Astrocyte (in vitro differentiated cells and primary cell): ENCODE measurements at regions not wholly inside any gene's neighbourhood (a gene's known extent, or its start where the extent isn't known, plus 50 kb on each side); places are given as distances from the start of the nearest gene placed in this dataset.

Experiments
- DNase-seq: peaks from one replicate; pipeline ENCODE4 v3.0.0-alpha.2; 2010; ENCODE audit warnings: low read depth
- FAIRE-seq: peaks from 2 replicates; lab custom pipeline; 2011; peaks lifted over from hg19 to GRCh38; lab: Jason Lieb, UNC
- H2AFZ ChIP-seq: 2 replicates; pipeline ENCODE4 v1.6.0; 2012; ENCODE audit warnings: low read depth, low read length, inconsistent platforms
- H3K27ac ChIP-seq: 2 replicates; pipeline ENCODE4 v1.5.1; 2011; ENCODE audit warnings: low read depth, low read length, inconsistent platforms
- H3K27me3 ChIP-seq: 2 replicates; pipeline ENCODE4 v1.6.0; 2011; ENCODE audit warnings: low read length, inconsistent platforms; ENCODE audit not compliant: insufficient read depth
- H3K36me3 ChIP-seq: 2 replicates; pipeline ENCODE4 v1.5.1; 2011; ENCODE audit warnings: low read length, inconsistent platforms; ENCODE audit not compliant: insufficient read depth
- H3K4me1 ChIP-seq: 2 replicates; pipeline ENCODE4 v1.5.1; 2011; ENCODE audit warnings: low read length, inconsistent platforms; ENCODE audit not compliant: insufficient read depth
- H3K4me2 ChIP-seq: 2 replicates; pipeline ENCODE4 v1.6.0; 2012; ENCODE audit warnings: low read length, inconsistent platforms
- H3K4me3 ChIP-seq: 2 replicates; pipeline ENCODE4 v1.5.1; 2011; ENCODE audit warnings: low read depth, mild to moderate bottlenecking, low read length, inconsistent platforms; ENCODE audit not compliant: insufficient read depth
- H3K79me2 ChIP-seq: 2 replicates; pipeline ENCODE4 v1.6.0; 2012; ENCODE audit warnings: mild to moderate bottlenecking, low read length, inconsistent platforms; ENCODE audit not compliant: insufficient read depth
- H3K9ac ChIP-seq: 2 replicates; pipeline ENCODE4 v1.6.0; 2012; ENCODE audit warnings: mild to moderate bottlenecking, low read length, inconsistent platforms
- H3K9me3 ChIP-seq: 2 replicates; pipeline ENCODE4 v1.5.1; 2012; ENCODE audit warnings: low read depth, mild to moderate bottlenecking, low read length, inconsistent platforms; ENCODE audit not compliant: insufficient read depth
- H4K20me1 ChIP-seq: 2 replicates; pipeline ENCODE4 v1.6.0; 2012; ENCODE audit warnings: low read length, inconsistent platforms; ENCODE audit not compliant: insufficient read depth
- H3K27ac Mint-ChIP-seq: one replicate; pipeline ENCODE4 v1.8.0; 2021; ENCODE audit warnings: mild to moderate bottlenecking, mixed read lengths; ENCODE audit not compliant: unreplicated experiment
- H3K27me3 Mint-ChIP-seq: one replicate; pipeline ENCODE4 v1.8.0; 2021; ENCODE audit warnings: low read depth, mixed read lengths; ENCODE audit not compliant: unreplicated experiment
- H3K36me3 Mint-ChIP-seq: one replicate; pipeline ENCODE4 v1.8.0; 2021; ENCODE audit warnings: low read depth, mixed read lengths; ENCODE audit not compliant: unreplicated experiment
- H3K4me1 Mint-ChIP-seq: one replicate; pipeline ENCODE4 v1.8.0; 2021; ENCODE audit warnings: low read depth, mixed read lengths; ENCODE audit not compliant: unreplicated experiment
- H3K4me3 Mint-ChIP-seq: one replicate; pipeline ENCODE4 v1.8.0; 2021; ENCODE audit warnings: mild to moderate bottlenecking, moderate library complexity, mixed read lengths; ENCODE audit not compliant: unreplicated experiment
- H3K9me3 Mint-ChIP-seq: one replicate; pipeline ENCODE4 v1.8.0; 2021; ENCODE audit warnings: mild to moderate bottlenecking, mixed read lengths; ENCODE audit not compliant: unreplicated experiment
- EZH2 ChIP-seq: IDR thresholded peaks from 2 replicates; pipeline ENCODE4 v1.6.1; 2012; ENCODE audit warnings: mild to moderate bottlenecking, low read length, inconsistent platforms; ENCODE audit not compliant: insufficient read depth
- TF ChIP-seq, protein P1 (sequence below): IDR thresholded peaks from 2 replicates; pipeline ENCODE4 v1.5.1; 2011; ENCODE audit warnings: low read depth, mild to moderate bottlenecking, inconsistent platforms, low read length, moderate library complexity; ENCODE audit not compliant: insufficient read depth

GRCh38 chr6:100132005-100132404 is 138.0 kb upstream of the MCHR2 start:
- Histone ChIP-seq H3K4me2 (no peak overlapping the region), H4K20me1 (no peaks in the 10 kb centered on the region), H3K27me3 (no peaks in the 10 kb centered on the region), H3K79me2 (no peaks in the 10 kb centered on the region), H3K4me3 (no peak overlapping the region), H2AFZ (no peak overlapping the region), H3K36me3 (no peaks in the 10 kb centered on the region), H3K27ac (no peak overlapping the region), H3K9ac (no peak overlapping the region), H3K9me3 (peaks cover 3% of the 10 kb centered on the region), H3K4me1 (no peaks in the 10 kb centered on the region)
- H3K9me3 Mint-ChIP-seq: peaks cover 10% of the 10 kb centered on the region
- TF ChIP-seq, protein P1, sequence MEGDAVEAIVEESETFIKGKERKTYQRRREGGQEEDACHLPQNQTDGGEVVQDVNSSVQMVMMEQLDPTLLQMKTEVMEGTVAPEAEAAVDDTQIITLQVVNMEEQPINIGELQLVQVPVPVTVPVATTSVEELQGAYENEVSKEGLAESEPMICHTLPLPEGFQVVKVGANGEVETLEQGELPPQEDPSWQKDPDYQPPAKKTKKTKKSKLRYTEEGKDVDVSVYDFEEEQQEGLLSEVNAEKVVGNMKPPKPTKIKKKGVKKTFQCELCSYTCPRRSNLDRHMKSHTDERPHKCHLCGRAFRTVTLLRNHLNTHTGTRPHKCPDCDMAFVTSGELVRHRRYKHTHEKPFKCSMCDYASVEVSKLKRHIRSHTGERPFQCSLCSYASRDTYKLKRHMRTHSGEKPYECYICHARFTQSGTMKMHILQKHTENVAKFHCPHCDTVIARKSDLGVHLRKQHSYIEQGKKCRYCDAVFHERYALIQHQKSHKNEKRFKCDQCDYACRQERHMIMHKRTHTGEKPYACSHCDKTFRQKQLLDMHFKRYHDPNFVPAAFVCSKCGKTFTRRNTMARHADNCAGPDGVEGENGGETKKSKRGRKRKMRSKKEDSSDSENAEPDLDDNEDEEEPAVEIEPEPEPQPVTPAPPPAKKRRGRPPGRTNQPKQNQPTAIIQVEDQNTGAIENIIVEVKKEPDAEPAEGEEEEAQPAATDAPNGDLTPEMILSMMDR: no peak
- no peak for TF ChIP-seq EZH2
- no peak for FAIRE-seq
- DNase-seq: no peak
- no peaks in the 10 kb centered on the region for H3K4me1 Mint-ChIP-seq
- peaks cover 2% of the 10 kb centered on the region for H3K27me3 Mint-ChIP-seq
- no peaks in the 10 kb centered on the region for H3K36me3 Mint-ChIP-seq
- no peak overlapping the region for H3K4me3 Mint-ChIP-seq
- H3K27ac Mint-ChIP-seq: no peak overlapping the region

DNA sequence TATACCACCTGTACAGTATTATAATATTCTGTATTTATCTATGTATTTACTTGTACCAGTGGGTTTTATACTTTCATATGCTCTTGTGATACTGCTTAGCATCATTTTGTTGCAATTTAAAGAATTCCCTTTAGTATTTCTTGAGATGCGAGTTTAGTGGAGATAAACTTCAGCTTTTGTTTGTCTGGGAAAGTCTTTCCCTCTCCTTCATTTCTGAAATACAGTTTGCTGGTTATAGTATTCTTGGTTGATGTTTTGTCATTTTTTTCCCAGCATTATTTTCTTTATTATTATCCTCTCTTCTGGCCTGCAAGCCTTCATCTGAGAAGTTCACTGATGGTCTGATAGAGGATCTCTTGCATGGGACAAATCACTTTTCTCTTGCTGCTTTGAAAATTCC is 136.6 kb upstream of the MCHR2 start:
- H3K4me2 ChIP-seq: no peak overlapping the region
- no peak overlapping the region for H3K4me3 Mint-ChIP-seq
- H3K27me3 Mint-ChIP-seq: peaks cover 4% of the 10 kb centered on the region
- no peaks in the 10 kb centered on the region for H3K36me3 Mint-ChIP-seq
- no peak overlapping the region for H3K27ac Mint-ChIP-seq
- H3K27me3 ChIP-seq: no peaks in the 10 kb centered on the region
- peaks cover 10% of the 10 kb centered on the region for H3K9me3 Mint-ChIP-seq
- H3K27ac ChIP-seq: no peak overlapping the region
- H2AFZ ChIP-seq: no peak overlapping the region
- H3K4me1 ChIP-seq: no peaks in the 10 kb centered on the region
- H3K4me3 ChIP-seq: no peak overlapping the region
- no peak overlapping the region for H3K9ac ChIP-seq
- H3K79me2 ChIP-seq: no peaks in the 10 kb centered on the region
- H4K20me1 ChIP-seq: no peaks in the 10 kb centered on the region
- peaks cover 3% of the 10 kb centered on the region for H3K9me3 ChIP-seq
- H3K4me1 Mint-ChIP-seq: no peaks in the 10 kb centered on the region
- FAIRE-seq (no peak), DNase-seq (no peak)
- H3K36me3 ChIP-seq: no peaks in the 10 kb centered on the region
- TF ChIP-seq, protein P1: no peak
- no peak for TF ChIP-seq EZH2

GRCh38 chr6:100126790-100127484 is 132.9 kb upstream of the MCHR2 start:
- Histone ChIP-seq H3K4me2 (no peak overlapping the region), H4K20me1 (no peaks in the 10 kb centered on the region), H3K79me2 (no peaks in the 10 kb centered on the region), H2AFZ (no peak overlapping the region), H3K9me3 (peaks cover 3% of the 10 kb centered on the region), H3K36me3 (no peaks in the 10 kb centered on the region), H3K9ac (no peak overlapping the region), H3K27me3 (no peaks in the 10 kb centered on the region), H3K27ac (no peak overlapping the region), H3K4me3 (no peak overlapping the region), H3K4me1 (no peaks in the 10 kb centered on the region)
- H3K4me3 Mint-ChIP-seq: no peak overlapping the region
- no peaks in the 10 kb centered on the region for H3K36me3 Mint-ChIP-seq
- no peaks in the 10 kb centered on the region for H3K4me1 Mint-ChIP-seq
- H3K27me3 Mint-ChIP-seq: peaks cover 8% of the 10 kb centered on the region
- peaks cover 11% of the 10 kb centered on the region for H3K9me3 Mint-ChIP-seq
- DNase-seq: no peak
- FAIRE-seq: no peak
- no peak for TF ChIP-seq EZH2
- TF ChIP-seq, protein P1: no peak
- no peak overlapping the region for H3K27ac Mint-ChIP-seq
